H9 (cell line): ENCODE measurements at regions not wholly inside any gene's neighbourhood (a gene's known extent, or its start where the extent isn't known, plus 50 kb on each side); places are given as distances from the start of the nearest gene placed in this dataset.

Experiments
- DNase-seq: peaks from one replicate; pipeline ENCODE4 v3.0.0-alpha.2; 2017
- H2AFZ ChIP-seq: one replicate; pipeline ENCODE4 v1.6.1; 2013; ENCODE audit warnings: mild to moderate bottlenecking, low read length, control low read depth, moderate library complexity
- H2AK5ac ChIP-seq: 2 replicates; pipeline ENCODE4 v1.6.1; 2013; ENCODE audit warnings: low read length, control low read depth, mixed read lengths; ENCODE audit not compliant: insufficient read length
- H2BK120ac ChIP-seq: one replicate; pipeline ENCODE4 v1.6.1; 2013; ENCODE audit warnings: low read depth, mild to moderate bottlenecking, low read length, control low read depth, inconsistent platforms; ENCODE audit not compliant: poor library complexity, severe bottlenecking
- H2BK12ac ChIP-seq: 2 replicates; pipeline ENCODE4 v1.6.1; 2013; ENCODE audit warnings: low read length, control low read depth, mixed read lengths, low read depth; ENCODE audit not compliant: insufficient read length
- H2BK15ac ChIP-seq: 2 replicates; pipeline ENCODE4 v1.6.1; 2013; ENCODE audit warnings: low read depth, low read length, control low read depth
- H2BK20ac ChIP-seq: one replicate; pipeline ENCODE4 v1.6.1; 2013; ENCODE audit warnings: low read depth, mild to moderate bottlenecking, low read length, control low read depth, inconsistent platforms; ENCODE audit not compliant: poor library complexity, severe bottlenecking
- H2BK5ac ChIP-seq: 2 replicates; pipeline ENCODE4 v1.6.1; 2013; ENCODE audit warnings: low read length, control low read depth, mixed read lengths; ENCODE audit not compliant: insufficient read length
- H3K14ac ChIP-seq: 2 replicates; pipeline ENCODE4 v1.6.1; 2013; ENCODE audit warnings: low read length, control low read depth; ENCODE audit not compliant: insufficient read depth
- H3K18ac ChIP-seq: 2 replicates; pipeline ENCODE4 v1.6.1; 2013; ENCODE audit warnings: low read depth, mild to moderate bottlenecking, mixed read lengths, low read length, control low read depth; ENCODE audit not compliant: insufficient read length
- H3K23ac ChIP-seq: 2 replicates; pipeline ENCODE4 v1.6.1; 2013; ENCODE audit warnings: low read length, control low read depth, mixed read lengths, low read depth; ENCODE audit not compliant: insufficient read length
- H3K23me2 ChIP-seq: 2 replicates; pipeline ENCODE4 v1.6.1; 2013; ENCODE audit warnings: low read depth, mild to moderate bottlenecking, mixed read lengths, low read length, control low read depth; ENCODE audit not compliant: insufficient read length, poor library complexity, severe bottlenecking
- H3K27ac ChIP-seq: 2 replicates; pipeline ENCODE4 v1.5.1; 2013; ENCODE audit warnings: low read length, control low read depth, mixed read lengths, low read depth; ENCODE audit not compliant: insufficient read length
- H3K27me3 ChIP-seq: 2 replicates; pipeline ENCODE4 v1.6.1; 2013; ENCODE audit warnings: low read length, control low read depth, inconsistent platforms; ENCODE audit not compliant: insufficient read depth
- H3K4ac ChIP-seq: 2 replicates; pipeline ENCODE4 v1.6.1; 2013; ENCODE audit warnings: low read depth, mild to moderate bottlenecking, control low read depth, inconsistent platforms, low read length, moderate library complexity
- H3K4me1 ChIP-seq: 2 replicates; pipeline ENCODE4 v1.6.1; 2013; ENCODE audit warnings: low read length, control low read depth, inconsistent platforms; ENCODE audit not compliant: insufficient read depth
- H3K4me2 ChIP-seq: 2 replicates; pipeline ENCODE4 v1.6.1; 2013; ENCODE audit warnings: low read length, control low read depth, mixed read lengths; ENCODE audit not compliant: insufficient read length, insufficient read depth
- H3K56ac ChIP-seq: 2 replicates; pipeline ENCODE4 v1.6.1; 2013; ENCODE audit warnings: low read depth, mild to moderate bottlenecking, mixed read lengths, low read length, control low read depth; ENCODE audit not compliant: insufficient read length
- H3K79me1 ChIP-seq: 2 replicates; pipeline ENCODE4 v1.6.1; 2013; ENCODE audit warnings: low read depth, mild to moderate bottlenecking, moderate library complexity, low read length, control low read depth, inconsistent platforms; ENCODE audit not compliant: insufficient read depth, poor library complexity, severe bottlenecking
- H3K79me2 ChIP-seq: 2 replicates; pipeline ENCODE4 v1.6.1; 2013; ENCODE audit warnings: low read length, control low read depth, inconsistent platforms; ENCODE audit not compliant: insufficient read depth
- H3K9ac ChIP-seq: 2 replicates; pipeline ENCODE4 v1.6.1; 2013; ENCODE audit warnings: low read length, control low read depth, mixed read lengths; ENCODE audit not compliant: insufficient read length; ENCODE audit errors: extremely low read depth
- H3K9me3 ChIP-seq: one replicate; pipeline ENCODE4 v1.6.1; 2013; ENCODE audit warnings: low read depth, low read length, inconsistent platforms; ENCODE audit not compliant: control insufficient read depth
- H3T11ph ChIP-seq: one replicate; pipeline ENCODE4 v1.6.1; 2013; ENCODE audit warnings: mild to moderate bottlenecking, low read length, control low read depth, inconsistent platforms
- H4K20me1 ChIP-seq: one replicate; pipeline ENCODE4 v1.6.1; 2013; ENCODE audit not compliant: control insufficient read depth, insufficient read length, insufficient read depth
- H4K5ac ChIP-seq: 2 replicates; pipeline ENCODE4 v1.6.1; 2013; ENCODE audit warnings: low read depth, mild to moderate bottlenecking, mixed read lengths, low read length, control low read depth; ENCODE audit not compliant: insufficient read length
- H4K8ac ChIP-seq: replicated peaks from 2 replicates; pipeline ENCODE4 v1.6.1; 2013; ENCODE audit warnings: low read length, control low read depth, mixed read lengths, low read depth; ENCODE audit not compliant: insufficient read length
- H4K91ac ChIP-seq: 2 replicates; pipeline ENCODE4 v1.6.1; 2013; ENCODE audit warnings: low read depth, mild to moderate bottlenecking, moderate library complexity, mixed read lengths, low read length, control low read depth; ENCODE audit not compliant: insufficient read length
- H3K27ac Mint-ChIP-seq, 3 experiments: 2 replicates in 2 of 3; 3 replicates in 1 of 3; pipeline ENCODE4 v1.8.0; 2020 to 2021; ENCODE audit warnings: mixed read lengths in 3 of 3, mild to moderate bottlenecking in 1 of 3, moderate library complexity in 1 of 3
- H3K27me3 Mint-ChIP-seq: 2 replicates; pipeline ENCODE4 v1.8.0; 2021; ENCODE audit warnings: low read depth, mild to moderate bottlenecking, moderate library complexity, mixed read lengths
- H3K36me3 Mint-ChIP-seq, 3 experiments: 2 replicates in 2 of 3; 3 replicates in 1 of 3; pipeline ENCODE4 v1.8.0; 2020 to 2021; ENCODE audit warnings: low read depth in 3 of 3, mixed read lengths in 3 of 3; ENCODE audit not compliant: insufficient read depth in 1 of 3
- H3K4me1 Mint-ChIP-seq, 2 experiments: 2 replicates each; pipeline ENCODE4 v1.8.0; 2020; ENCODE audit warnings: mixed read lengths in 2 of 2
- H3K4me3 Mint-ChIP-seq, 2 experiments: 2 replicates in 1 of 2; 3 replicates in 1 of 2; pipeline ENCODE4 v1.8.0; 2020 to 2021; ENCODE audit warnings: mild to moderate bottlenecking in 2 of 2, mixed read lengths in 2 of 2, moderate library complexity in 1 of 2
- H3K9me3 Mint-ChIP-seq, 2 experiments: 2 replicates in 1 of 2; 3 replicates in 1 of 2; pipeline ENCODE4 v1.8.0; 2020; ENCODE audit warnings: mild to moderate bottlenecking in 2 of 2, mixed read lengths in 2 of 2, moderate library complexity in 1 of 2
- TF ChIP-seq, protein P1 (sequence below): fragments of 200-600 bp; sonication (generic); conservative IDR thresholded peaks from 3 replicates; pipeline ENCODE4 v1.8.0; 2021; ENCODE audit warnings: antibody characterized with exemption, mild to moderate bottlenecking

DNA sequence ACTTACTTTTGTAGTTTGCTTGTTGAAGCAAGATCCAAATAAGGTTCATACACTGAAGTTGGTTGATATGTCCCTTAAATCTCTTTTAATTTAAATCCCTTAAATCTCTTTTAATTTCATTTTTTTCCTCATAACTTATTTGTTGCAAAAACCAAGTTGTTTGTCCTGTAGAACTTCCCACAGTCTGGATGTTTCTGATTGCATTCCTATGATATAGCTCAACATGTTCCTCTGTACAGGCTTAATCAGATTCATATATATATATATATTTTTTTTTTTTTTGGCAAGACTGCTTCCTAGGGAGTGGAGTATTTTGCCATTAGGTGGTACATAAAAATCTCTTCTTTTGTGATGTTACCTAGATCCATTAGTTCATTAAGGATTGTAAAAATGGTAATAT is 174.9 kb upstream of the MKLN1 start:
- H3K27ac Mint-ChIP-seq: peak overlapping the region in 1 of 3 experiments; percentile 67; a peak in 1 of 7 replicates
- H3K23me2 ChIP-seq: no peaks in the 10 kb centered on the region
- no peak overlapping the region for H4K8ac ChIP-seq
- no peak overlapping the region for H3K4me3 Mint-ChIP-seq
- no peak overlapping the region for H2BK5ac ChIP-seq
- no peaks in the 10 kb centered on the region for H3K27me3 ChIP-seq
- H3K27me3 Mint-ChIP-seq: no peaks in the 10 kb centered on the region
- H3K36me3 Mint-ChIP-seq: no peaks in the 10 kb centered on the region
- H3K23ac ChIP-seq: no peak overlapping the region
- DNase-seq: no peak
- H3K56ac ChIP-seq: no peak overlapping the region
- H3T11ph ChIP-seq: no peak overlapping the region
- H2AFZ ChIP-seq: no peak overlapping the region
- no peaks in the 10 kb centered on the region for H3K9me3 Mint-ChIP-seq
- no peak overlapping the region for H2BK15ac ChIP-seq
- no peak overlapping the region for H3K14ac ChIP-seq
- H3K79me1 ChIP-seq: no peaks in the 10 kb centered on the region
- H3K9me3 ChIP-seq: no peaks in the 10 kb centered on the region
- no peak overlapping the region for H2BK12ac ChIP-seq
- no peak overlapping the region for H3K4me2 ChIP-seq
- TF ChIP-seq, protein P1, sequence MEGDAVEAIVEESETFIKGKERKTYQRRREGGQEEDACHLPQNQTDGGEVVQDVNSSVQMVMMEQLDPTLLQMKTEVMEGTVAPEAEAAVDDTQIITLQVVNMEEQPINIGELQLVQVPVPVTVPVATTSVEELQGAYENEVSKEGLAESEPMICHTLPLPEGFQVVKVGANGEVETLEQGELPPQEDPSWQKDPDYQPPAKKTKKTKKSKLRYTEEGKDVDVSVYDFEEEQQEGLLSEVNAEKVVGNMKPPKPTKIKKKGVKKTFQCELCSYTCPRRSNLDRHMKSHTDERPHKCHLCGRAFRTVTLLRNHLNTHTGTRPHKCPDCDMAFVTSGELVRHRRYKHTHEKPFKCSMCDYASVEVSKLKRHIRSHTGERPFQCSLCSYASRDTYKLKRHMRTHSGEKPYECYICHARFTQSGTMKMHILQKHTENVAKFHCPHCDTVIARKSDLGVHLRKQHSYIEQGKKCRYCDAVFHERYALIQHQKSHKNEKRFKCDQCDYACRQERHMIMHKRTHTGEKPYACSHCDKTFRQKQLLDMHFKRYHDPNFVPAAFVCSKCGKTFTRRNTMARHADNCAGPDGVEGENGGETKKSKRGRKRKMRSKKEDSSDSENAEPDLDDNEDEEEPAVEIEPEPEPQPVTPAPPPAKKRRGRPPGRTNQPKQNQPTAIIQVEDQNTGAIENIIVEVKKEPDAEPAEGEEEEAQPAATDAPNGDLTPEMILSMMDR: no peak
- no peak overlapping the region for H2AK5ac ChIP-seq
- H3K18ac ChIP-seq: no peak overlapping the region
- H4K91ac ChIP-seq: no peak overlapping the region
- H3K4ac ChIP-seq: no peak overlapping the region
- no peak overlapping the region for H4K5ac ChIP-seq
- H2BK120ac ChIP-seq: no peak overlapping the region
- H3K4me1 ChIP-seq: no peaks in the 10 kb centered on the region; the same call in 1 of the 2 replicates
- H4K20me1 ChIP-seq: no peaks in the 10 kb centered on the region
- H3K9ac ChIP-seq: no peak overlapping the region
- no peak overlapping the region for H3K27ac ChIP-seq
- H3K4me1 Mint-ChIP-seq: no peaks in the 10 kb centered on the region; a peak in 1 of 4 replicates
- no peaks in the 10 kb centered on the region for H3K79me2 ChIP-seq
- no peak overlapping the region for H2BK20ac ChIP-seq
